GM12875 (cell line): ENCODE measurements at regions not wholly inside any gene's neighbourhood (a gene's known extent, or its start where the extent isn't known, plus 50 kb on each side); places are given as distances from the start of the nearest gene placed in this dataset.

Experiments
- H3K4me3 ChIP-seq: one replicate; pipeline ENCODE4 v1.5.1; 2011; ENCODE audit warnings: low read depth, low read length, control low read depth
- TF ChIP-seq, protein P1 (sequence below): IDR thresholded peaks from 2 replicates; pipeline ENCODE4 v1.5.1; 2011; ENCODE audit warnings: low read depth, mild to moderate bottlenecking, control low read depth, inconsistent platforms, low read length, moderate library complexity, borderline replicate concordance; ENCODE audit not compliant: insufficient read depth

DNA sequence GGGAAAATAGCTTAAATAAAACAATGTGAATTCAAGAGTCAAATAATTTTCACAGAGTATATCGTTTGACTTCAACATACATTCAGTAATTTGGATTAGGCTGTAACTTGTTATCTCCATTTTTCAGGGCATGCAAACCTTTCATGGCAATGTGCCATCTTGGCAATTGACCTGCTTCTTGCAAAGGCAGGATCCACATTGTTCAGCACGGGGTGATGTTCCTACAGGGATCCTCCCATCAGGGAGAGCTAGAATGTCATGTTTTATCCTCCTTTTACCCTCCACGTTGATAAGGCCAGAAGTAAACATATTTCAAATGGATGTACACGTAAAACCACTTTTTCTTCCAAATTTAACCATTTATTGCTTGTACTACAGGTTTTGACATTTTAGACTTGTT, 314.4 kb downstream of the GALC start:
- no peak overlapping the region for H3K4me3 ChIP-seq
- TF ChIP-seq, protein P1, sequence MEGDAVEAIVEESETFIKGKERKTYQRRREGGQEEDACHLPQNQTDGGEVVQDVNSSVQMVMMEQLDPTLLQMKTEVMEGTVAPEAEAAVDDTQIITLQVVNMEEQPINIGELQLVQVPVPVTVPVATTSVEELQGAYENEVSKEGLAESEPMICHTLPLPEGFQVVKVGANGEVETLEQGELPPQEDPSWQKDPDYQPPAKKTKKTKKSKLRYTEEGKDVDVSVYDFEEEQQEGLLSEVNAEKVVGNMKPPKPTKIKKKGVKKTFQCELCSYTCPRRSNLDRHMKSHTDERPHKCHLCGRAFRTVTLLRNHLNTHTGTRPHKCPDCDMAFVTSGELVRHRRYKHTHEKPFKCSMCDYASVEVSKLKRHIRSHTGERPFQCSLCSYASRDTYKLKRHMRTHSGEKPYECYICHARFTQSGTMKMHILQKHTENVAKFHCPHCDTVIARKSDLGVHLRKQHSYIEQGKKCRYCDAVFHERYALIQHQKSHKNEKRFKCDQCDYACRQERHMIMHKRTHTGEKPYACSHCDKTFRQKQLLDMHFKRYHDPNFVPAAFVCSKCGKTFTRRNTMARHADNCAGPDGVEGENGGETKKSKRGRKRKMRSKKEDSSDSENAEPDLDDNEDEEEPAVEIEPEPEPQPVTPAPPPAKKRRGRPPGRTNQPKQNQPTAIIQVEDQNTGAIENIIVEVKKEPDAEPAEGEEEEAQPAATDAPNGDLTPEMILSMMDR, result no peak

DNA sequence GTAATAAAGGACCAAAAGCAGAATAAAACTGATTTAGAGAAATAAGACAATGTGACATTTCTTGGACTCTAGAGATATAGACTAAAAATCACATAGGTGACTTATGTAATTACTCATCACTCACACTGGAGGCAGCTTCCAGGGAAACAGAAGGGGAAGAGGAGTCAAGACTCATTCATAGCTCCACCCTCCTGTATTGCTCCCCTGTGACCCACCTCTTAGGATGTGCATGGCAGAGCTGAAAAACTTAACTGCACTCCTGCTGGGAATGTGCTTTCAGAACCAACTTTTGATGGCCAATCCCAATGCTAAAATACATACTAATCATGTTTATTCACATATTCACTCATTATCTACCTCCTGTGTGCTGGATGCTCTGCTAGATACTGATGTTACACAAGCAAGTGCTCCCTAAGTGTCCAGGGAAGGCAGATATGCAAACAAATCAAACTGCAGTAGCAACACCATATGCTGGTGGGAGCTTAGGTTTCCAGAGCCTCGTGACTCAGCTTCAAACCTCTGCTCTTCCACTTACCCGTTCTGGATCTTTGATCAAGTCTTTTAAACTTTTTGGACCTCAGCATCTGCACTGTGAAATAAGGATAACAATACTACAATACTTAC, 316.1 kb downstream of the GALC start:
- H3K4me3 ChIP-seq, result no peak overlapping the region
- TF ChIP-seq, protein P1, result no peak

- TF ChIP-seq, protein P1, result no peak
- H3K4me3 ChIP-seq, result no peak overlapping the region
Measured at GRCh38 chr14:87667659-87668058, 325.3 kb downstream of the GALC start.

- TF ChIP-seq, protein P1, result no peak
- H3K4me3 ChIP-seq, result no peak overlapping the region
Measured at GRCh38 chr14:87656315-87656714, 336.7 kb downstream of the GALC start.

GRCh38 chr14:87652278-87652677, 340.7 kb downstream of the GALC start:
- TF ChIP-seq, protein P1, result no peak

GRCh38 chr14:87644689-87645088, 348.3 kb downstream of the GALC start:
- H3K4me3 ChIP-seq, result no peak overlapping the region
- TF ChIP-seq, protein P1, result no peak

More at GRCh38 chr14:87652278-87652677, 340.7 kb downstream of the GALC start:
- H3K4me3 ChIP-seq, result no peak overlapping the region

DNA sequence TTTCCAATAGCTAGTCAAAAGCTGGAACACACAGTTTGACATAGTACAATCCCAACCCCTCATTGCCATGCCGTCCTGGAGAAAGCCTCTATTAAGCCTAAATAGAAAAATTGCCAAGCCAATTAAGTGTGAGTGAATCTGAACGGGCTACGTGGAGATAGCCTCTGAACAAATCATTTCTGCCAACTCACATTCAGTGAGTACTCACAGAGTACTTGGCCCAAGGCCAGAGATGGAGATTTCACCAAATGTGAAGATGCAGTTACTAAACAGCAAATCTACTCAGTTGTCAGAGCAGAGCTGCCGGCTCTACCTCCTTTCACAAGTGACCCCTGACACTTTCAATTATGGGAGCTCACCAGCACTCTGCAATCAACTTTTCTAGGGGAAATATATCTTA, 350.0 kb downstream of the GALC start:
- H3K4me3 ChIP-seq, result no peak overlapping the region
- TF ChIP-seq, protein P1, result no peak
